Fibroblast of the aortic adventitia (primary cell): ENCODE measurements at regions not wholly inside any gene's neighbourhood (a gene's known extent, or its start where the extent isn't known, plus 50 kb on each side); places are given as distances from the start of the nearest gene placed in this dataset.
"Not testable (repeated sequence)": the region's sequence is repeated elsewhere in the genome, so short reads cannot be mapped to it uniquely, and the experiment has no call there.

Experiments used
- DNase-seq: peaks from one replicate; pipeline ENCODE4 v3.0.0-alpha.2; 2010; ENCODE audit warnings: low read depth
- H3K4me3 ChIP-seq: 2 replicates; pipeline ENCODE4 v1.5.1; 2011; ENCODE audit warnings: low read depth, mild to moderate bottlenecking, control low read depth, low read length, moderate library complexity
- TF ChIP-seq, protein P1 (sequence below): IDR thresholded peaks from 2 replicates; pipeline ENCODE4 v1.5.1; 2011; ENCODE audit warnings: mild to moderate bottlenecking, low read length, control low read depth, inconsistent platforms; ENCODE audit not compliant: insufficient read depth

DNA sequence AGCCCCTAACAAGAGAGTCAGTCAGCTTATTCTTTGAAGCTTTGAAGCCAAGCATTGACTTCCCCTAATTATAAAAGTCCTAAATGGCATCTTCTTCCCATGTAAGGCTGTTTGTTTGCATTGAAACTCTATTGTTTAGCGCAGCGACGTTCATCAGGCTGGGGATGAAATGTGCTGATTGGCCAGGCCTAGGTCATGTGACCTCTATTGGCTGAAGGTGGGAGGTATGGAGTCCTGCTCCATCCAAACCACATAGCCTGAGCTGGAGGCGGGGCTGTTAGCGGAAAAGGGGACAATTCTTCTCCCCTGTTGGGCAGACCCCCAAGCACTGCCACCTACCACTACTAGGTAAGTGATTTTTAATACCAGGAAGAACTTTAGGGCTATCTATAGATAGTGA lies 145.3 kb upstream of the PRR23C start:
- TF ChIP-seq, protein P1, sequence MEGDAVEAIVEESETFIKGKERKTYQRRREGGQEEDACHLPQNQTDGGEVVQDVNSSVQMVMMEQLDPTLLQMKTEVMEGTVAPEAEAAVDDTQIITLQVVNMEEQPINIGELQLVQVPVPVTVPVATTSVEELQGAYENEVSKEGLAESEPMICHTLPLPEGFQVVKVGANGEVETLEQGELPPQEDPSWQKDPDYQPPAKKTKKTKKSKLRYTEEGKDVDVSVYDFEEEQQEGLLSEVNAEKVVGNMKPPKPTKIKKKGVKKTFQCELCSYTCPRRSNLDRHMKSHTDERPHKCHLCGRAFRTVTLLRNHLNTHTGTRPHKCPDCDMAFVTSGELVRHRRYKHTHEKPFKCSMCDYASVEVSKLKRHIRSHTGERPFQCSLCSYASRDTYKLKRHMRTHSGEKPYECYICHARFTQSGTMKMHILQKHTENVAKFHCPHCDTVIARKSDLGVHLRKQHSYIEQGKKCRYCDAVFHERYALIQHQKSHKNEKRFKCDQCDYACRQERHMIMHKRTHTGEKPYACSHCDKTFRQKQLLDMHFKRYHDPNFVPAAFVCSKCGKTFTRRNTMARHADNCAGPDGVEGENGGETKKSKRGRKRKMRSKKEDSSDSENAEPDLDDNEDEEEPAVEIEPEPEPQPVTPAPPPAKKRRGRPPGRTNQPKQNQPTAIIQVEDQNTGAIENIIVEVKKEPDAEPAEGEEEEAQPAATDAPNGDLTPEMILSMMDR, result no peak
- no peak overlapping the region for H3K4me3 ChIP-seq
- no peak for DNase-seq

DNA sequence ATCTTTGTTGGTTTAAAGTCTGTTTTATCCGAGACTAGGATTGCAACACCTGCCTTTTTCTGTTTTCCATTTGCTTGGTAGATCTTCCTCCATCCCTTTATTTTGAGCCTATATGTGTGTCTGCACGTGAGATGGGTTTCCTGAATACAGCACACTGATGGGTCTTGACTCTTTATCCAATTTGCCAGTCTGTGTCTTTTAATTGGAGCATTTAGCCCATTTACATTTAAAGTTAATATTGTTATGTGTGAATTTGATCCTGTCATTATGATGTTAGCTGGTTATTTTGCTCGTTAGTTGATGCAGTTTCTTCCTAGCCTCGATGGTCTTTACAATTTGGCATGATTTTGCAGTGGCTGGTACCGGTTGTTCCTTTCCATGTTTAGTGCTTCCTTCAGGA lies 149.4 kb upstream of the MRPS22 start:
- H3K4me3 ChIP-seq, DNase-seq: not testable (repeated sequence)

DNA sequence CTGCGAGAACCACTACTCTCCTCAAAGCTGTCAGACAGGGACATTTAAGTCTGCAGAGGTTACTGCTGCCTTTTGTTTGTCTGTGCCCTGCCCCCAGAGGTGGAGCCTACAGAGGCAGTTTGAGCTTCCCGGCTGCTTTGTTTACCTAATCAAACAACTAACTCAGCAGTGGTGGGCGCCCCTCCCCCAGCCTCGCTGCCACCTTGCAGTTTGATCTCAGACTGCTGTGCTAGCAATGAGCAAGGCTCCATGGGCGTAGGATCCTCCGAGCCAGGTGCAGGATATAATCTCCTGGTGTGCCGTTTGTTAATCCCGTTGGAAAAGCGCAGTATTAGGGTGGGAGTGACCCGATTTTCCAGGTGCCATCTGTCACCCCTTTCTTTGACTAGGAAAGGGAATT lies 147.7 kb upstream of the MRPS22 start:
- not testable (repeated sequence) for H3K4me3 ChIP-seq, DNase-seq

DNA sequence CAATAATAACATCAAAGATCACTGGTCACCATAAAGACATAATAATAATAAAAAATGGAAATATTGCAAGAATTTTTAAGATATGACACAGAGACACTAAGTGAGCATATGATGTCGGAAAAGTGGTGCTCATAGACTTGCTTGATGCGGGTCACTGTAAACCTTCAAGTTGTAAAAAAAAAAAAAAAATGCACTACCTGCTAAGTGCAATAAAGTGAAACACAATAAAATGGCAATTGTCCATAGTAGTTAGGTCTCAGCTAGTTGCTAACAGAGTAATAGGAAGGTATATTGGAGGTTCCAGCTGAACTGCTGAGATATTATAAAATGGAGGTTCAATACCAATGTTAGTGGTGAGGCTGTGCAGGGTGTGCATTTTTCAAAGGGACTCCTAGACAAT lies 146.6 kb upstream of the MRPS22 start:
- TF ChIP-seq, protein P1, result no peak
- H3K4me3 ChIP-seq, result no peak overlapping the region
- no peak for DNase-seq

DNA sequence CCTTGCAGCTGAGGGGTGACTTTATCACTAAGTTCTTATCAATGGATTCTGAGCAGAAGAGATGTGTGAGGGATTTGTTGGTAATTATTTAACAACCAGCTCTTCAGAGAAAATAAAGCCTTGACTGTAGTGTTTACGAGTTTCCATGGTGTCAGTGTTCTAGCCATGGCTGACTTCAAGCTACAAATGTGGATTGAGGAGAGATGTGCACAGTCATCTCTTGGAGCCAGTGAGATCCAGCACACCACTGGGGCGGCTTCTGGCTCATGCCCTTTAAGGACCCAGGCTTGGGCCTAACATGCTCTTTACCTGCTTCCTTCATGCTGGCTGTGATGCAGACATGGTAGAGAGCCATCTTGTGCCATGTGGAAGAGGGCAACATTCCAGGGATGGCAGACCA lies 145.6 kb upstream of the MRPS22 start:
- TF ChIP-seq, protein P1, result no peak
- no peak overlapping the region for H3K4me3 ChIP-seq
- DNase-seq, result no peak

DNA sequence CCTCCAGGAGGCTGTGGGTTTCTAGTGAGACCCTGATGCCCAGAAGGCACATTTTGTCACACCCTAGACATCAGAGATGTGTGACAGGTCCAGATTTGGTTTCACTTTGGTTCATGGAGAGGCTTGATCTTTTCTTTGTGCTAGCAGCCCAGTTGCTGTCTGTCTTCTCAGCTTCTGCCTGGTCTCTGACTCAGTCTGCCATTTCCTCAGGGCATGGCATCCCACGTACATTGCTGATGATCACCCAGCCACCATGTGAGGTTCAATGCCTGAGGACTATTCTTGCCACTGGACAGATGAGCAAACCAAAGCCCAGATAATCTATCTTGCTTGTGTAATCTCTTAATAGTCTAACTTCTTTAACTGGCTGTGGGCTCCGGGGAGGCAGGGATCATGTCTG lies 144.9 kb upstream of the MRPS22 start:
- DNase-seq, result no peak
- TF ChIP-seq, protein P1, result no peak
- H3K4me3 ChIP-seq, result no peak overlapping the region

DNA sequence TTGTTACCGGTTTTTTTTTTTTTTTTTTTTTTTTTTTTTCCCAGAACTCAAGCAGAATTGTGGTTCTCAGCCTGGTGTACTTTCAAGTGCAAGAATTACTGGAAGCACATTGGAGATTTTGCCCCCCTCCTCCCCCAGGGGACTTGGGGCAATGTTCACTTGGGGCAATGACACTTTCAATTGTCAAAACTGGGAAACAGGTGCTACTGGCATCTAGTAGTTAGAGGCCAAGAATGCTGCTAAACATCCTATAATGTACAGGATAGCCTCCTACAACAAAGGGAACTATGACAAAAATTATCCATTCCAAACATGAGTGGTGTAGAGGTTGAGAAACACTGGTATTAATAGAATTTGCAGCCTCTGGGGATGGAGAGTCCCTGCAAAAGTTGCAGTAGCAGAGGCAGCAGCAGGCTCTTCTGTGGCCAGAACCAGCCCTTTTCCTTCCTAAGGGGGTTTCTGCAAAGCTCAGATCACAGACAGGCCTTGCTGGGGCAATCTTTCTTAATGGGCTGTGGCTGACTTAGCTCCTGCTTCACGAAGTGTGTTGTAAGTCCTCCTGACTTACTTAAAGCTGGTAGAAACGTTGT lies 144.3 kb upstream of the MRPS22 start:
- DNase-seq, result peak; percentile 30
- TF ChIP-seq, protein P1, result no peak
- H3K4me3 ChIP-seq, result no peak overlapping the region

DNA sequence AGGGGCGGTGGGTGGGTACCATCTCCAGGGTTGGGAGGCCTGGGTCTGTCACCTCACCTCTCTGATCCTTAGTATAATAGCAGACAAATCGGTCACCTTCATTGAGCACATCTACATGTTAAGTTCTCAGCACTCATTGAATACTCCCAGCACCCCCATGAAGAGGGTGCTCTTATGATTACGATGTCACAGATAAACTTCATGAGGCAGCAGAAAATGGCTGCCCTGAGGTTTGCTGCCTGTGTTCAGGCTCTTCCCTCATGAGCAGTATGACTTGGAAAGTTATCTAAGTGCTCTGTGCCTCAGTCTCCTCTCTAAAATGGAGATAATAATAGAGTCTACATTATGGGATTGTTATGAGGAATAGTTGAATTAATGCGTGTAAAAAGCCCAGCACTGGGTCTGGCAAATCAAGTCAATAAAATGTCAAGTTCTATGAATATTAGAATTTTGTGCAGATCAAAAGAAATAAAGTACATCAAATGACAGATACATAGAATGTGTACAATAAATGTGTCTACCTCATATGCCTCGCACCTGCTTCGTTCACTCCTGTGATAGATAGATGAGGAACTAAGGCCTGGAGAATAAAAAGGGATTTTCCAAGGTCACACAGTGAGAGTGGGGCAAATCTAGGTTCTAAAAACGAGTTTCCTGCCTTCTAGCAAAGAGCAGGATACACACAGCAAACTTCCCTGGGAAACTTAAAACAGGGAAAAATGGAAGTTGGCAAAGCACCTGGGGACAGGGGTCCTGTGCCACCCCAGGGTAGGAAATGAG lies 142.2 kb upstream of the MRPS22 start:
- H3K4me3 ChIP-seq, result no peak overlapping the region
- TF ChIP-seq, protein P1, result no peak
- DNase-seq, result no peak
